Panc1 (cell line): ENCODE measurements at regions not wholly inside any gene's neighbourhood (a gene's known extent, or its start where the extent isn't known, plus 50 kb on each side); places are given as distances from the start of the nearest gene placed in this dataset.

Experiments
- REST ChIP-seq, 2 experiments: IDR thresholded peaks; 2 replicates each; pipeline ENCODE4 v1.6.1; 2011 to 2012; ENCODE audit warnings: low read depth in 2 of 2, control low read depth in 1 of 2, low read length in 1 of 2, mild to moderate bottlenecking in 1 of 2, moderate library complexity in 1 of 2; ENCODE audit not compliant: insufficient read depth in 1 of 2
- TF ChIP-seq, protein P1 (sequence below): fragments of 450-650 bp; IDR thresholded peaks from 2 replicates; pipeline ENCODE4 v1.5.1; 2017; ENCODE audit warnings: mild to moderate bottlenecking

DNA sequence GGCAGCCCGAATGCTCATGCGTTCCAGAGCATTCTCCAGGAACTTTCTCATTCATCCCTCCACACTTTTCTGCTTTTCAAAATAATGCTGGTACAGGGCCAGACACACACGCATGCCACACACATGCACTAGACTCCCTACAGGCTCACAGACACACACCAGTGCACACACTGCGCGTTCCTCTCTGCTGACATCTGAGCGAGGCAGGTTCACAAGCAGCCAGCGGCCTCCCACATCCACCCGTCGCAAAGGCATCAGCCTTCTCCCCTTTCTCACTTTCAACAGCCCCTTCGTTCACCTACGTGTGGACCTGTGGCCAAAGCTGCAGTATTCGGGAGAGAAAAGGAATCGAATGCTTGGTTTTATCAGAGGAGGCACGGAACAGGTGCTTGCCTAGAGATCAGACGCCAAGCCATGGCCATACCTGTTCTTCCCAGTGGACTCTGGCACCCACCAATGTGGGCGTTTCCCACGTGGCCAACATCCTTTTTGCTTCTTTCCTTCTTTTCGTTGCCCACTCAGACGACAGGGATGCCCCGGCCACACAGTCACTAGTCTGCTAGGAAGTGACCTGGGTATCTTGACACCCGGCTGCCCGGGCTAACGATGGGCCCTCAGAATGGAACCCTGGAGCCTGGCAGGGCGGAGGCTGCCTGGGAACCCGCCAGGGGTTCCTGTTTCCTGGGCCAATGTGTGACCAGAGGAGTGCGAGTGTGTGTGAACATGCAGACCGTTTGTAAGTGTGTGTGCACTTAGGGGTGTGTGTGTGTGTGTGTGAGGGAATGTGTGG, 85.8 kb upstream of the ID2 start:
- TF ChIP-seq, protein P1, sequence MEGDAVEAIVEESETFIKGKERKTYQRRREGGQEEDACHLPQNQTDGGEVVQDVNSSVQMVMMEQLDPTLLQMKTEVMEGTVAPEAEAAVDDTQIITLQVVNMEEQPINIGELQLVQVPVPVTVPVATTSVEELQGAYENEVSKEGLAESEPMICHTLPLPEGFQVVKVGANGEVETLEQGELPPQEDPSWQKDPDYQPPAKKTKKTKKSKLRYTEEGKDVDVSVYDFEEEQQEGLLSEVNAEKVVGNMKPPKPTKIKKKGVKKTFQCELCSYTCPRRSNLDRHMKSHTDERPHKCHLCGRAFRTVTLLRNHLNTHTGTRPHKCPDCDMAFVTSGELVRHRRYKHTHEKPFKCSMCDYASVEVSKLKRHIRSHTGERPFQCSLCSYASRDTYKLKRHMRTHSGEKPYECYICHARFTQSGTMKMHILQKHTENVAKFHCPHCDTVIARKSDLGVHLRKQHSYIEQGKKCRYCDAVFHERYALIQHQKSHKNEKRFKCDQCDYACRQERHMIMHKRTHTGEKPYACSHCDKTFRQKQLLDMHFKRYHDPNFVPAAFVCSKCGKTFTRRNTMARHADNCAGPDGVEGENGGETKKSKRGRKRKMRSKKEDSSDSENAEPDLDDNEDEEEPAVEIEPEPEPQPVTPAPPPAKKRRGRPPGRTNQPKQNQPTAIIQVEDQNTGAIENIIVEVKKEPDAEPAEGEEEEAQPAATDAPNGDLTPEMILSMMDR = no peak
- no peak for TF ChIP-seq REST (IDR thresholded peaks at IDR 0.05; ENCODE audit: insufficient read depth in 1 of 2, low read depth in 2 of 2, low read length in 1 of 2)
